GM21447 (cell line): ENCODE measurements at regions not wholly inside any gene's neighbourhood (a gene's known extent, or its start where the extent isn't known, plus 50 kb on each side); places are given as distances from the start of the nearest gene placed in this dataset.
A peak's percentile ranks its signal among the peaks of the same experiment; 100 is the strongest.
"Not testable (repeated sequence)": the region's sequence is repeated elsewhere in the genome, so short reads cannot be mapped to it uniquely, and the experiment has no call there.

ENCODE experiments used
- ATAC-seq: cut with Tn5 transposase; IDR thresholded peaks from one replicate; pipeline ENCODE4 v1.9.1; 2021; ENCODE audit not compliant: unreplicated experiment

DNA sequence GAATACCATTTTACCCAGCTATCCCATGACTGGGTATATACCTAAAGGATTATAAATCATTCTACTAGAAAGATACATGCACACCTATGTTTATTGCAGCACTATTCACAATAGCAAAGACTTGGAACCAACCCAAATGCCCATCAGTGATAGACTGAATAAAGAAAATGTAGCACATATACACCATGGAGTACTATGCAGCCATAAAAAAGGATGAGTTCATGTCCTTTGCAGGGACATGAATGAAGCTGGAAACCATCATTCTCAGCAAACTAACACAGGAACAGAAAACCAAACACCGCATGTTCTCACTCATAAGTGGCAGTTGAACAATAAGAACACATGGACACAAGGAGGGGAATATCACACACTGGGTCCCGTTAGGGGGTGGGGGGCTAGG is 191.9 kb upstream of the POU5F2 start:
- ATAC-seq: not testable (repeated sequence)

DNA sequence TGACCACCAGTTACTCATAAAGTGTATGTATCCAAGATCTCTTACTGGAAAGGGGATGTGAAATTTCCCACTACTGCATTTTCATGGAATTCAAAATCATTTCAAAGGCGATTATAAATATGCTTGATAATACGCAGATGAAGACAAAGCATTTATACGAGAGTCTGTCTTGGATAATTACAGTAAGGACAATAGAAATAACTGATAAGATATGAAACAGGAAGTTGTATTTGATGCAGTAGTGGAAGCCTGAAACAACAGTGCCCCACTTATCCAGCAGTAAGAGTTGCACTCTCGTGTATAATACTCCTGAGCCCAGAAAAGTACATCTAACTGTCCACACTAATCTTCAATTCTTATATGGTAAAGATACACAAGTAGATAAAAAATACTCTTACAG is 188.7 kb upstream of the POU5F2 start:
- ATAC-seq: no peak

DNA sequence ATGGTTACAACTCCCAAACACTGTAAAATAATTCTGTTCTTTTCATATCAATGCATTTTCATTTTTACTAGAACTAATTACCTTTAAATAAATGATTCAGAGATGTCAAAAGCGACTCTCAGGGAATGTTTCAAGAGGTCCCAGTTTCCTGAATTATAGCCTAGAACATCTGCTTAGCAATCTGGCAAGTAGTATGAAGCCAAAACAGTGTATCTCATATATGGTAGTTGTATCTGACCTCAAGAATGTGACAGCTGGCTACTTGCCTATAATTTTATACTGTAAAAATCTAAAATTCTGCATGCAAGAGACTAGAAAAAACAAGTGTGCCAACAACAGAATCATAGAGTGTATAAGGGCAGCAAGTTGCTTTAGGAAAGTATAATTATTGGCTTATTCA is 187.7 kb upstream of the POU5F2 start:
- ATAC-seq: no peak

DNA sequence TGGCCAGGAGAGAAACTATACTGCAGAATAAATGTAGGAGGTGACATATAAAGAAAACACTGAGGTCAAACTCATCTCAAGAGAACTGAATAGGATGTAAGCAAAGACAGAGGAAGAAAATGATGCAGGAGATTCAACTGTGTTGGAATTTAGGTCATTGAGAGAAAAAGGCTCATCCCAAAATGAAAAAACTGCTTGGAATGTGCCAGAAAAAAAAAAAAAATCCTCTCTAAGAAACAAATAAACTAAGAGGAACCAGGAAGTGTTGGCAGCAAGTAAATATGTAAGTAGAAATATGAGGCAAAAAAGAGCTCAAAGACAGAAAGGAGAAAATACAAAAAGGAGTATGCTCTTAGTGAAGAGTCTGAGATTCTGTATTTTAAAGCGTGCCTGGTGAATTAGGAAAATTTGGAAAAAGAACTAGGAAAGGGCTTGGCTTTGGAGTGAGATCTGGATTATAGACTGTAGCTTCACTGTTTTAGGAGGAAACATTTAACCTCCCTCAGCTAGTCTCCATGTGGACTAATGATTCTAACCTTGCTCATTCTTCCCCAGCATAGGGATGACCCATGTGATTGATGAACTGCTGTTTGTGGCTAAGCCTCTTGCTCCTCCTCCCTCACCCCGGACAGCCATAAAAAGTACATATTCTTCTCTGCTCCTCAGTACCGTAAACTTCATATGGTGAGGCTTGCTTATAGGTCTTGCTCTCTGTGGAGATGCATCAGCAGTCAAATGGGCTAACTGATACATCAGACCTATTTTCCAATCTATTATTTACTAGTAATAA is 185.6 kb upstream of the POU5F2 start:
- no peak for ATAC-seq

DNA sequence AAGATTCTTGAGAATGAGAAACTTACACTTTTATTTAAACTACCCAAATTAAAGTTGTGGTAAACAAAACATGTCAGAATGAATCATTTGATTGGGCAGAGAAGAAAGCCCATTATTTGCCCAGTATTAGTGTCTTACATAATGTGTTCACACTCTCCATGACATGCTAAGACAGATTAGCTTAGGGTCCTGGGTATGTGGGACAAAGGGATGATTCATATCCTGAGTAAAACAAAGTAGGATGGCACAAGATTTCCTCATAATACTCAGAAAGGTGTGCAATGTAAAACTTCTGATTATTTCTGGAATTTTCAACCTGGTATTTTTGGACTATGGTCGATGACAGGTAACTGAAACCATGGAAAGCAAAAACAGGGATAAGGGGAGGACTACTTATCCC is 183.9 kb upstream of the POU5F2 start:
- ATAC-seq: no peak

DNA sequence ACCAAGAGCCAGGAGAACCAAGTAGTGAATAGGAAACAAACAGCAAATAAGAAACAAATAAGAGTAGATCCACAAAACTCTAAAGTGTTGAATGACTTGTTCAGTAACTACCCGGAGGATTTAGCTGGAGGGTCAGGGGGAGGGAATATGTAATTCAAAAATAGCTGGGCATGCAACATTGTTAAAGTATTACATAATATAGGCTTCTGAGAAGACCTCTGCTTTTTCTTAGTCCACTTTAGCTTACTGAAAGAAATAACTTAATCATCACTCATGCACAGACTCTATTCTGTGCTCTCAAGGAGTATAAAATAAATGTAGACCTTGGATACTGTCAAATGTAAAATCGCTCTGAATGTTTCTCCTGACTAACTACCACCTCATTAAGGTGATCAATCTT is 183.2 kb upstream of the POU5F2 start:
- no peak for ATAC-seq

DNA sequence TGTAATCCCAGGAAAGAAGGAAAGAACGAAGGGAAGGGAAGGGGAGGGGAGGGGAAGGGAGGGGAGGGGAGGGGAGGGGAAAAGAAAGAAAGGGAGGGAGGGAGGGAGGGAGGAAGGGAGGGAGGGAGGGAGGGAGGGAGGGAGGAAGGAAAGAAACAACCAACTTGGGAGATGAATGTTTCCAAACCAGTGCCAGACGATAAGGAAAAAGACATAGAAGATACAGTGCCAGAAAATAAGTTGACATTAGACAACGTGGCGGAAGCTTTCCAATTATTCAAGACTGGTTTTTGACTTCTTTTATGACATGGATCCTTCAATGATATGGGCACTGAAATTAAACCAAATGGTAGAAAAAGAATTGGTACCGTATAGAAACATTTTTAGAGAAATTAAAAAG is 181.2 kb upstream of the POU5F2 start:
- no peak for ATAC-seq

DNA sequence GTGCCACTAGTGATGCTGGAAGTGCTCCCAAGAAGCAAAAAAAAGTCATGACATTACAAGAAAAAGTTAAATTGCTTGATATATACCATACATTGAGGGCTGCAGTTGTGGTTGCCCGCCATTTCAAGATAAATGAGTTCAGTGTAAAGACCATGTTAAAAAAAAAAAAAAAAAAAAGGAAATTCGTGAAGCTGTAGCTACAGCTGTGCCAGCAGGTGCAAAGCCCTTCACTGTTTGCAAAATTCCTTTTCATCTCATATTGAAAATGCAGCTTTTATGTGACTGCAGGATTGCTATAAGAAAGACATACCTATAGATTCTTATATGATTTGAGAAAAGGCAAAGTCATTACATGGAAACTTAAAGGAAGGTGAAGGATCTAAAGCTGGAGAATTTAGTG is 179.6 kb upstream of the POU5F2 start:
- ATAC-seq: no peak

DNA sequence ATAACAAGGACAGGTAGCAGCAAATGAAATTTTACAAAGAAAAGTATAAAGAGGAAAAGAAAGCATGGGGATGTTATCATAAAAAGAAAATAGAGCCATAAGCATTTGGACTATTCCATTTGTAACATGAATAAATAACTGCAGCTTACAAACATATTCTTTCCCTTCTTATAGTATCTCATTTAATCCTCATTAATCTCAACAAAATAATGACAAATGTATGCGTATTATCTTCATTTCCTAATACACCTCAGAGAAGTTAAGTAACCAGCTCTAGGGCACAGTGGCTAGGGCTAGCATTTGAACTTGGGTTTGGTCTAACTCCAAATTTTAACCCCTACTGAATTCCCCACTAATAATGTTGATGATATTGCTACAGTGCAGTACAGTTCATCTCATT is 175.5 kb upstream of the POU5F2 start:
- ATAC-seq: no peak

DNA sequence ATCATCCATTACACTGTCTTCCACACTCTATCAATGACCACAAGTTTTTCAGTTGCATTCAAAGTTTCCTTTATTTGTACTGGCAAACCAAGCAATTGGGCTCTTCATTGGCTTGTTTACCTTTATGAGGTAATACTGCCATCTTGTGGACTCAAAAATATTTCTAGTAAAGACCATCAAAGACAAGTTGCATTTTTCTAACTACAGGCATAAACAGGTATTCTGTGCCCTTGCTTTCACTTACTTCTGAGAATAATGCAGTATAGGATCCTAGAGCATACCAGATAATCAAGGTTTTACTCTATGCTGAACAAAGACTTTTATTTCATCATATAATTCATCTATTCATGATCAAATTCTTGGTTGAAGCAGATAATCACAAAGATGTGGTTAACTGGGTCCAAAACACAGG is 173.7 kb upstream of the POU5F2 start:
- peak; percentile 51 for ATAC-seq

DNA sequence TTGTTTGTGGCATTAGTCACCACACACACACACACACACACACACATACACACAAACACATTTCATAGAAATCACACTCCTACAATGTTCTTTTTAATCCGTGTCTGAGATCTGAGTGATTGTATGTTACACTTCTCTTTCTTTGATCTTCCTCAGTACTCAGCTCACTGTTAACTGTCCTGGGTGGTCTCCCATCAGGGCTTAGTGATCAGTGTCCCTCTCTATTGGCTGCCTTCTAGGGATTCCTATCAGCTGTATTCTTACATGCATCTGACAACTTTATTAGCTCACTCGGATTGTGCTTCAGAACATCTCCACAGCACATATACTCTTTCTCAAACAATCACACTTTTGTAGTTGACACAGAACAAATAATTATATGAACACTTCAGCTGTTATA is 170.2 kb upstream of the POU5F2 start:
- no peak for ATAC-seq

DNA sequence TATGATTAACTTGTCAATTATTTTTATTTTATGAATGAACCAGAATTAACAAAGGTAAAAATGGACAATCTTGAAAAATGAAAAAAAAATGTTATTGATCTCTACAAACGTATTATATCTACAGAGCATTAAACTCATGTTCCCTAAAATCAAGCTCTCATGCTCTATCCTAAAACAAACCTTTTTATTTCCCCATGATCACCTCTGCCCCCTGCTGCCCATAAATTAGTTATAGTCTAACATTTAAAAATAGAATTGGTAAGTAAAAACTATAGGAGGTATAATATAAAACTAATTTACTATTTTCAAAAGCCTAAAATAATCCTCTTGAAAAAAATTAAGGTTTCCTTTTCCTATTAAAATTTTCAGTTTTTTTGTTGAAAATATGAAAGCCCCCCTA is 168.0 kb upstream of the POU5F2 start:
- ATAC-seq: no peak

DNA sequence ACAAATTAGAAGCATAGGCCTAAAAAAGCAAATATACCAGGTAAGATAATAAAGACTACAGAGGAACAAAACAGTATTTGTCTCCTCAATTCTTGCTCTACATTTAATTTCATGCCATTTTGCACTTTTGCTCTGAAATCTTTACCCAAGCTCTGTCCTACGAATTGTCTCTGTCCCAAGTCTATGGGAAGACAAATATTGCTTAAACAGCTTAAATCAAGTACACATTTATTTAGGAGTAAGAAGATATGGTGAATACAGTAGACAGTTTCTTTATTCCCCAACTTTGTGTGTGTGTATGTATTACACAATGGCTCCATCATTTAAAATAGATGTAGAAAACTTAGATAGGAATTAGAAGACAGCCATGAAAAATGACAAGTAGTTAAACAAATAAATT is 163.5 kb upstream of the POU5F2 start:
- no peak for ATAC-seq

DNA sequence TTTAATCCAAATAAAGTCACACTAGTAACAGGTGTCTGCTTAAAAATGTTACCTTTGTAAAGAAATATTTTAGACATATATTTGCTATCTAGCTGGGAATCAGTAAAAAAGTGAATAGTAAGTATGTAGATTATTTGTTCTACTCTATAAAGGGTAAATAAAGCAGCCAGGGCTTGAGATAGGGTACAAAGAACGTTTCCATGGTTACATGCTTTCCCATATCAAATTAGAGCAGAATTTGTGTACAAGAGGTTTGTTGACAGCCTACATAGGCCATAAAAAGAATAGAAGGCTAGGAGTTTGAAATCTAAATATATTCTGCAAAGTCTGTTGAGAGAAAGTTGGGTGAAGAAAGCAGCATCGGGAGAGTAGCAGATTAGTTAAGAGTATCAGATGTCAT is 160.9 kb upstream of the POU5F2 start:
- no peak for ATAC-seq

DNA sequence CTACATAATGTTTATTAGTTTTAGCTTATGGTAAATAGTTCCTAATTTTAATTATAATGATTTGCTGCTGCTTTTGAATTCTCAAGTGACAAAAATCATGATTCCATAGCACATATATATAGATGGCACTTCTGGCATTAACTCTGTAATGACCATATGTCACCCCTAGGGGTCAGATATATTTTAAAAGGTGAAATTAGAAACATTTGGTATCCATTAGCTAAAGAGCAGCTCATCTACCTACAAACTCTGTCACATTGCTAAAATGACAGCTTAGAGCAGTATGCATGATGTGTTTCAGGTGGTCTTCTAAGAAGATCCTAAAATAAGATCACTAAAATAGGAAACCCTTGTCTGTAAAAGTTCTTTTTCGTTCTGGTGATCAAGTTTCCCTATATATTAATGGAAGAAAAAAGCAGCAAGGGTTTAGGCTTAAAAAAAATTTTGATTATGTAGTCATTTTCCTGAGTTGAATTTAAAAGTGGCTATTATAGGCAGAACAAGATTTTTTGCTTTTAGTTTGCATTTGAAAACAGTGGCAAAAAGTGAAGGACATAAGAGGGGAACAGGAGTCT is 157.7 kb upstream of the POU5F2 start:
- ATAC-seq: peak; percentile 91

DNA sequence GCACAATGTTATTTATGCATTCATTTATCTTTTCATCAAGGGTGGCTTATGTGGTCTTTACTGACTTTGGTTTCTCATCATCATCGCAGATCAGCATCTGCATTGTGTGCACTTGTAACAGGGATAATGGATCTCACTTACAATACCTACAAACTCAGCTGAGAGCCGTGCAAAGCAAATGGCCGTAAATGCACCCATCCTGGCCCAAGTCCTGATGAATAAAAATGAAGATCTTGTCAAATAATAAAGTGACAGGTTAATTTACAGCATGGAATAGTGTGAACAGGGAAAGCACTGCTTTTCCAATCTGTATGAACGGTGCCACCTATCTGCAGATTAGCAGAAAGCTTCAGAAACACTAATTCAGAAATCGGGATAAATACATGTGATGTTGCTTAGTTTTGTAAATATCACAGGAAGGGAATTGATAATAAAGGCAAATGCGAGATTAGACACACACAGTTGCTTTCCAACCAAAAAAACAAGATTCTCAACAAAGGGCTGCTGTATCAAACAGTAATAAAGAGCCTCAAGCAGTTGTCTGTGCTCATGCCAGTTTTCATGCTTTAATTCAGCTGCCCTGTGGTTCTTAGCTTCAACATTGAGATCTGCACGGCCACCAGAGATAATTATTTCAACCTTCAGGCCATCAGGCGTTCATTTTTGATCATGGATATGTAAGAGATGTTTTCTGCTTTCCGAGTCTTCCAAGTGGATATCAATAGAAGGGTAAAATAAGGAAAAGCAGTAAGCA is 153.4 kb upstream of the POU5F2 start:
- ATAC-seq: no peak

DNA sequence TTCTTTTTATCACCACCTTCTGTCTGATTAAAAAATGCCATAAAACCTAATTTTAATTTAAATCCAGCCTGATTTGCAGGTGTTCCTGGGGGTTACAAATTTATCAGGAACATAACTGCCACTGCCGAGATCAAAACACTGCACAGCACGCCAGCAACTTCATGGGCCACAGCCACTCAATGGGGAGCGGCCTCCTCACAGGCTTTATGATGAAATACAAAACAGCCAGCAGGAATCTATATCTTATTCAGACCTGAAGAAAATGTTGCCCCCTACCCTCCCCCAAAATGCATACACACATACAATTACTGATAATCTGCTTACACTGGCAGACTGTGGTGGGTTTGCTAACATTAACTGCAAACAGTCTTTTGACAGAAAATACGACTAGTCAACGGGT is 151.7 kb upstream of the POU5F2 start:
- ATAC-seq: no peak

DNA sequence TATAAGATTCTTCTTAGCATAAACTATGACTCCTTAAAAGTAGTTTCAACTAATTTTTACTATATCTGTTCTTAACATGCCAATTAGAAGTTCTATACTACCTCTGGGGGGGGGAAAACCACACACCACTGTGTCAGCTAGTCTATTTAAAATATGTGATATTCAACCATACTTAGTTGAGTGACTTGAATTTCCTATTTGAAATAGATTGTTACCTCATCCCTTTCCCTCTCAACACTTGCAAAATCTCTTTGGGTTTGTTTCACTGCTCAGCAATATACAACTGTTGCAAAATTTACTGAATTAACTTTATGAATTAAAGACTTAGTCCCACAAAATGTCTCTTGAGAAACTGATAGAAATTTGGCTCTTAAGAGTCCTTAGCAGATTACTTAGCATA is 151.1 kb upstream of the POU5F2 start:
- no peak for ATAC-seq

DNA sequence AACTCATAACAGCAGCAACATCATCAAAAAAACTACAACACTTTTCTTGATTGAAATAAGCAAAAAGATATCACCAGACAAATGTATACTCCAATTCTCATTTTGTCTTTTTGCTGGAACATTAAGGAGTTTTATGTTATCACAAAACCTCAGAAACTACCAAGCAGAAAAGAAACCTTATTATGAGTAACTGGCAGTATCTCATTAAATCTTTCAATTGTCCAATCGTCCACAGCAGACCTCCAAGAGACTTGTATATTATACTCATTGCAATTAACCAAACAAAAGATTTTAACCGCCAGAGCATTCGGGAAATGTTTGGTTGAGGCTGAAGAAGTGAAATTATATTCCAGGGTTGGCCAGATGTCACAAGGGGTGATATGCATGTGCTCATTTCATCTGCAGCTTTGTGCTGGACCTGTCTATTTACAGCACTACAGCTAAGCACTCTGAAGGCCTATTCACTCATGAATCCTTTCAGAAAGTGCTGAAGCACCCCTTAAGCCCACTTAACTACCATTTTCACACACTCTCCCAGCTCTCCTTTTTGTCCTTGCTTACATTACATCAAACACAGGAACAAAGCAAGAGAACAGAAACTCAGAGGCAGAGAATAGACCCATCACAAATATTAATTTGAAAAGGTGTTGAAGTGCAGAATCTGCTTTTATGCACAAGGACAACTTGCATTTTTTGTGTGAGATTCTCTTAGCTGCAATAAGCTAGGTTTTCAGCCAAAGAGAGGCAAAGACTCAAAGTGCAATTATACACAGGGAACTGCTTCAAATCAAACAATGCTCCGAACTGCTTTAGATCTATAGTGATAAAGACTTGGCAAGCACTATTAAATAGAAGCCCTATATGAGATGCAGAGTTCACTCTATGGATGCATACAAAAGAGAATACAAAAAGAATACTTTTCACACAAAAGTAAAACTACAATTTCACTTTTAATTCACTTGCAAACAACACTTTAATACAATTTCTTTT is 150.4 kb upstream of the POU5F2 start:
- ATAC-seq: no peak

DNA sequence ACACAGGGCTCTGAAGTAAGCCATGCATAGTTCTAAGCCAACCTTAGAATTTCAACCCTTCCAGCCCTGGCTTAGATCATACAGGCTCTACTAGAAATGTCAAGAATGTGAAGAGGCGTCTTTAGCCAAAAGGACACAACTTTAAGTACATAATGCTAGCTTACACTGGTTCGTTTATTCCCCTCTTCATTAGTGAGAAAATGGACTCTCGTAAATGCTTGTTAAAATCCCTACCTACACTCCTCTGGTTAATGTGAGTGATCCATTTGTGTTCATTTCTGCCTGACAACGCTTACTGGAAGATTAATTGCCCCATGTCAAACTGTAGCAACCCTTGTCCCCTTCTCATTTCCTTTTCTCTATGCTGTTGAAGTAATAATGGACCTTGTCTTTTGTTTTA is 149.3 kb upstream of the POU5F2 start:
- no peak for ATAC-seq

DNA sequence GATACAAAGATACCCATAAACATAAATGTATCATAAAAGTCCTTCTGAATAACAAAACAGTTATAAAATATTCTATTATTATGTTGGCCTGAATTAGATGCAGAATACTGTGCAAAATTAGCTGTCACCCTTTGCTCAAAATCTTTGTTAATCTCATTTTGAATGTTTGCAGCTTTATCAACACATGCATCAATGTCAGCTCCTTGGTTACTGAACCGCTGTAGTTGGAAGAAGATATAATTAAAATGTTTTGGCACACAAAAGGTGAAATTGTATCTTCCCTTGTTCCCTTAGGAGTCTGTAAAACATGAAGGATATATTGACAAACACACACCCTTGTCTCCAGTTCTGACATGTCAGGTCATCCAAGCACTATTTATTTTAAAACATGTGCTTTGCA is 146.3 kb upstream of the POU5F2 start:
- ATAC-seq: no peak
